Activated CD4-positive, alpha-beta T cell treated with anti-CD3 and anti-CD28 coated beads, Interleukin-2, Interleukin-4, amounts not matched to agents 100 ng/mL and 50 ng/mL, durations not matched to agents 16 hours and 8 hours (primary cell): ENCODE measurements at regions not wholly inside any gene's neighbourhood (a gene's known extent, or its start where the extent isn't known, plus 50 kb on each side); places are given as distances from the start of the nearest gene placed in this dataset.
"Not testable (repeated sequence)": the region's sequence is repeated elsewhere in the genome, so short reads cannot be mapped to it uniquely, and the experiment has no call there.

Experiments used
- DNase-seq: peaks from one replicate; pipeline ENCODE4 v3.0.0-alpha.2; 2020; ENCODE audit warnings: low spot score

DNA sequence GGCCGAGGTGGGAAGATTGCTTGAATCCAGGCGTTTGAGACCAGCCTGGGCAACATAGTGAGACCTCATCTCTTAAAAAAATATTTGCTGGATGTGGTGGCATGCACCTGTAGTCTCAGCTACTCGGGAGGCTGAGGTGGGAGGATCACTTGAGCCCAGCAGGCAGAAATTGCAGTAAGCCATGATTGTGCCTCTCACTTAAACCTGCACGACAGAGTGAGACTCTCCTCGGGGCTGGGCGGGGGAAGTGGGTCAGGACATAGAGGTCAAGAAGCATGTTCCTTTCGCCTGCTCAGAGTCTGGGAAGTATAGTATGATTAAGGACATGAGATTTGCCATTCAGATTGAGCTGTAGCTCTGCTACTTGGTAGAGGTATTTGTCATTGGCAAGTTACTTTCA, 52.3 kb downstream of the SEPTIN7 start:
- not testable (repeated sequence) for DNase-seq

- no peak for DNase-seq
Measured at GRCh38 chr7:35854311-35854710, 53.5 kb downstream of the SEPTIN7 start.

DNA sequence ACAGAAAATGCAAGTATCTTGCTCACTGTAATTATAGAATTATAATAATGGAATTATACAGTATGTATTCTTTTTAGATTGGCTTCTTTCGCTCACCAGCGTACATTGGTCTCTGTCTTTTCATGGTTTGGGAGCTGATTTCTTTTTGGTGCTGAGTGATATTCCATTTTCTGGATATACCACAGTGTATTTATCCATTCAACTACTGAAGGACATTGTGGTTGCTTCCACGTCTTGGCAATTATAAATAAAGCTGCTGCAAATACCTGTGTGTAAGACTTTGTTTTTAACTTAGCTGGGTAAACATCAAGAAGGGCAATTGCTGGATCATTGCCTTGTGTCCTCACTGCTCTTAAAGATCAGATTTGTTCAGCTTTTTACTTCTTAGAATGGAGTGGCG, 55.3 kb downstream of the SEPTIN7 start:
- DNase-seq = no peak

DNA sequence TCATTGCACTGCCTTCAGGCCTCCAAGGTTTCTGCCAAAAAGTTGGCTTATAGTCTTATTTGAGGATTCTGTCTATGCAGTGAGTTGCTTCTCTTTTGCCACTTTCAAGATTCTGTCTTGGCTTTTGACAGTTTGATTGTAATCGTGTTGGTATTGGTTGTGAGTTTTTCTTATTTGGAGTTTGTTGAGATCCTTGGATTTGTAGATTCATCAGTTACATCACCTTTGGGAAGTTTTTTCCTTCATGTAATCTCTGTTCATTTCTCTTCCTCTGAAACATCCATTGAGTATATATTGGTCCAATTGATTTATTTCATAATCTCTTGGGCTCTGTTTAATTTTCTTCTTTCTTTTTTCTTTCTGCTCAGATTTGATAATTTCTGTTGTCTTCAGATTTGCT, 59.8 kb downstream of the SEPTIN7 start:
- DNase-seq = no peak

DNA sequence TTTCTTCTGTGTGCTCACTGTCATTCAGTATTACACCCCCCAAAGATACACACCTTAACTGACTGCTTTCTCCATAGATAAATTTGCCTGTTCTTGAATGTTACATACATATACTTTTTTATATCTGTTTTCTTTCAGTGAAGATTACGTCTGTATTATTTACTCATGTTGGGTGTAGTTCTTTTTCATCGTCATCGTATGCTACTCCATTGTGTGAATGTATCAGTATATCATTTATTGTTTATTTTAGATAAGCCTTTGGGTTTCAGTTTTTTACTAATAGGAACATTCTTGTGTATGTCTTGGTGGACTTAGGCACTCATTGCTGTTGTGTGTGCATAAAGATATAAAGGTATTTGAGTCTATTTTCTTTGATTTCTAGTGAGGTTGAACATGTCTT, 64.4 kb downstream of the SEPTIN7 start:
- no peak for DNase-seq

DNA sequence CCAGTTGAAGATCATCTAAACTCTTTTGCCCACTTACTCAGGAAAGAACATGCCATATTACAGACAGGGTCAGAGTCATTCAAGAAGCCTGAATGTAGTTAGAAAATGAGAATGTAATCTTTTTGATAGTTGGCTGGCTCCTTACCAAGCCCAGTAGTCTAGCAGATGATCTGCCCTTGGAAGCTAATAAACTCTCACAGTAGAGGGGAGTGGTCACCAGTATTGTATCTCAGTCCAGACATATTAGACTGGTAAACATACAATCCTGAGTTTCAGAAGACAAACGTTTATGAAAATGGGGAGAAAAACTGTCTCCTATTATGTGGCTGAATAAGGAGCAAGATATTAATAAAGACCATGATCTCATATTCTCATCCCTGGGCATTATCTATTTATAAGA, 65.3 kb downstream of the SEPTIN7 start:
- DNase-seq = no peak

- not testable (repeated sequence) for DNase-seq
Measured at GRCh38 chr7:35869117-35869516, 68.3 kb downstream of the SEPTIN7 start.

DNA sequence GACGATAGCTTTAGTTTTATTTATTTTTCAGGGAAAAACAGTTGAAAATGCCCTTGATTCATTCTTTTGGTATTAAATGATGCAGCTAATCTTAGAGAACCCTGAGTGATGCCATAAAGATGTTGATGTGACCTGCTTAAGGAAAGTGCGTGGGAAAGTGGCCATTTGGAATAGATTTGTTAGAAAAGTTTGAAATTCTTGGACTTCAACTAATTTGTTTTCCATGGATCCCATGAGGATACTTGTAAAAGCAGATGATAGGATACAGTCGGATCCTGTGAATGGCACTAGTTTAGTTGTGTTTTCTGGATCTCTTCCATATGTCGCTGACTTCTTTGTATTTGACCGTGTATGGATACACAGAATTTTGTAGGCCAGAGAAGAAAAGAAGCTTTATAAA, 69.0 kb downstream of the SEPTIN7 start:
- DNase-seq = no peak

- DNase-seq = no peak
Measured at GRCh38 chr7:35871856-35872255, 71.0 kb downstream of the SEPTIN7 start.

- DNase-seq = no peak
Measured at GRCh38 chr7:35874886-35875285, 74.0 kb downstream of the SEPTIN7 start.

- no peak for DNase-seq
Measured at GRCh38 chr7:35875292-35875691, 74.4 kb downstream of the SEPTIN7 start.

GRCh38 chr7:35878351-35878750, 77.5 kb downstream of the SEPTIN7 start:
- DNase-seq = no peak

GRCh38 chr7:35887430-35887829, 86.6 kb downstream of the SEPTIN7 start:
- DNase-seq = not testable (repeated sequence)

GRCh38 chr7:35889001-35889400, 88.1 kb downstream of the SEPTIN7 start:
- no peak for DNase-seq

DNA sequence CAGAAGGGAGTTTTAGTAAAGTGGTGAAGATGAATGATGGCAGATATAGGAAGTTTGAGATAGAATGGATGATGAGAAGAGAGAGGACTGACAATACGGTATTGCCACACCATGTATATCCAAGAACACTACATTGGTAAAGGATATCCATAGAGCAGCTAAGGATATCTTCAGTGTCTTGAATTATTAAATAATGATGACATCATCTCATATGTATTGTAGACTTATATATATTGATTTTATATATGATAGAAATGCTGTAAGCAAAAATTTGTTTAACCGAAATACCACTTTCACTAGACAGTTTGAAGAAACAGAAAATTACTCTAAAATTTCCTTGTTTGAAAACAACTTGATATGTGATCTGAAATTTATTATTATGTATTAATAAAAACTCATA, 89.0 kb downstream of the SEPTIN7 start:
- no peak for DNase-seq

DNA sequence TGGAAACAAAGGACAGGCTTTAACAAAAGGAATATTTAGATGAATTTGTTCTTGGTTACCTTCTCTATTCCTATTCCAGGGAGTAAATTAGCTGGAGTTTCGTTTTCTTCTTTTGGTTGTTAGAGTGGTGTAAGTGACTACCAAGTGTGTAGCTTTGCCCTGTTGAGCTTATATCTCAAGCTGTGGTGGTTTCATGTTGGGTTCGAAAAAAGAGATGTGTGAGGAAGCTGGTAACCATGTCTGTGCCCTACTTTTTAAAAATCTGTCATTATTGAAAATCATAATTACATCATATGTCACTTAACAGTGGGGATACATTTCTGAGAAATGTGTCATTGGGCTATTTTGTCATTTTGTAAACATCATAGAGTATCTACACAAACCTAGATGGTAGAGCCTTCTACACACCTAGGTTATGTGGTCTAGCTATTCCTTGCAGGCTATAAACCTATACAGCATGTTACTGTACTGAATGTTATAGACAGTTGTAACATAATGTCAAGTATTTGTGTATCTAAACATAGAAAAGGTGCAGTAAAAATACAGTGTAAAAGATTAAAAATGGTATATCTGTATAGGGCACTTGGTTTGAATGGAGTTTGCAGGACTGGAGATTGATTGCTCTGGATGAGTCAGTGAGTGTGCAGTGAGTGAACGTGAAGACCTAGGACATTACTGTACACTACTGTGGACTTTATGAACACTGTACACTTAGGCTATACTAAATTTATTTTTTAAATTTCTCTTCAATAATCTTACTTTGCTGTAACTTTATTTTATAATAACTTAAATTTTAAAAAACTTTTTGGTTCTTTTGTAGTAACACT, 90.4 kb downstream of the SEPTIN7 start:
- DNase-seq = no peak

GRCh38 chr7:35893649-35894048, 92.8 kb downstream of the SEPTIN7 start:
- no peak for DNase-seq

DNA sequence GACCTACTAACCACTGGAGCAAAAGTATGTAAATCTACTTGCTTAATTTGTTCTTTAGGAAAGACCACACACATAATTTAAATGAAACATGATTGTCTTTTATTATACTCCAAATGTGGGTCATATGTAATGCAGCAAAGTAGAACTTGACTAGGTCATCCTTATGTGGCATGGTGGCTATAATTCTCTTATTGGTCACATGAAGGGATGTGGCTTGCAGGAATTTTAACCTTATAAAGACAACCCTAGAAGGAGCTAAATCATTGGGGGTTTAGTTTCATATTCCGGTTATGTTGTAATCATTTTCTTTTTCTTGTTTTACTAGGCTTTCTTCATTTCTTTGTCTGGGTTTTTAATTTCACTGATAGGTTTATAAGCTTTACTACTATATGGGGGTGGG, 93.9 kb downstream of the SEPTIN7 start:
- DNase-seq = no peak

DNA sequence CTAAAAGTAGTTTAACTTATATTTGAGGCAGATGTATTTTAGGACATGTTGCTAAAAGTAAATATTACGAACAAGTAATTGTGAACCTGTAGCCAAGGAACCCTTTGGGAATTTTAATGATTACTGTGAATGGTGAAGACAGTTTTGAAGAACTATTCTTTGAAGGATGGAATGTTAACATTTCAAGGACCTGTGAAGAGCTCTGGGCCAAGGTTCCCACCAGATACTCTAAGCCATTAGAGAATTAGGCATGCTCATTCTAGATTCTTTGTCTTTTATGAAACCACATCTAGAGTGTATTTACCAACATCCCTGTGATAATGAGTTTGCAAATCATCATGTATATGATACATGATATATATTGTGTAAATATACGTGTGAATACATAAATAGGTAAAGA, 99.8 kb downstream of the SEPTIN7 start:
- no peak for DNase-seq

- no peak for DNase-seq
Measured at GRCh38 chr7:35905555-35905954, 104.7 kb downstream of the SEPTIN7 start.

GRCh38 chr7:35906191-35906908, 105.5 kb downstream of the SEPTIN7 start:
- DNase-seq = peak; percentile 76

- DNase-seq = no peak
Measured at GRCh38 chr7:35908331-35909216, 107.7 kb downstream of the SEPTIN7 start.
